ENCODE measurements at regions not wholly inside any gene's neighbourhood (a gene's known extent, or its start where the extent isn't known, plus 50 kb on each side); places are given as distances from the start of the nearest gene placed in this dataset.

- TF ChIP-seq CTCF (conservative IDR thresholded peaks at IDR 0.05; ENCODE audit: low read length) (no peak), EZH2phosphoT487 (IDR thresholded peaks at IDR 0.05; ENCODE audit: borderline replicate concordance, low read depth, low read length) (no peak)
These were observed 214.7 kb upstream of the SLC16A7 start for GRCh38 chr12:59381106-59381505.
